ENCODE measurements at regions not wholly inside any gene's neighbourhood (a gene's known extent, or its start where the extent isn't known, plus 50 kb on each side); places are given as distances from the start of the nearest gene placed in this dataset.
"Not testable (repeated sequence)": the region's sequence is repeated elsewhere in the genome, so short reads cannot be mapped to it uniquely, and the experiment has no call there.

DNA sequence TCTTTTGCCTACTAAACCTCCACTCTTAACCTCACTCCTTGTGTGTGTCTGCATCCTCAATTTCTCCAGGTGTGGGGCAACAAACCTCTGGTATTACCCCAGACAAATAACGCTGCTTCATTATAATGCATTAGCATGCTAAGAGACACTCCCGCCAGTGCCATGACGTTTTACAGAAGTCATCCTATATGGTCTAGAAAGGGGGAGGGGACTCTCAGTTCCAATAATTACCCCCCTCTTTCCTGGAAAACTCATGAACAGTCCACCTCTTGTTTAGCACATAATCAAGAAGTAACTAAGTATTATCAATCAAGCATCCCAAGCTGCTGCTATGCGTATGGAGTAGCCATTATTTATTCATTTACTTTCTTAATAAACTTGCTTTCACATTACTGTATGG, 364.5 kb downstream of the TYW1 start:
- no peak for DNase-seq

DNA sequence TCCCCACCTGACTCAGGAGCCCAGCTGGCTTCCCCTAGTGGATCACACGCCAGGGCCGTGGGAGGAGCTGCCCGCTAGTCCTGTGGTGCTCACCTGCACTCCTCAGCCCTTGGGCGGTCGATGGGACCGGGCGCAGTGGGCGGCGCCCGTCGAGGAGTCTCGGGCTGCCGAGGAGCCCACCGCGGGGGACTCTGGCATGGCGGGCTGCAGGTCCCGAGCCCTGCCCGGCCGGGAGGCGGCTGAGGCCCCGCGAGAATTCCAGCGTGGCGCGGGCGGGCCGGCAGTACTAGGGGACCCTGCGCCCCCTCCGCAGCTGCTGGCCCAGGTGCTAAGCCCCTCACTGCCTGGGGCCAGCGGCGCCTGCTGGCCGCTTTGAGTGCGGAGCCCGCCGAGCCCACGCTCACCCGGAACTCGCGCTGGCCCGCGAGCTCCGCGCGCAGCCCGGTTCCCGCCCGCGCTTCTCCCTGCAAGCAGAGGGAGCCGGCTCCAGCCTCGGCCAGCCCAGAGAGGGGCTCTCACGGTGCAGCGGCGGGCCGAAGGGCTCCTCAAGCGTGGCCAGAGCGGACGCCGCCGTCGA, 367.9 kb downstream of the TYW1 start:
- DNase-seq, result no peak

GRCh38 chr7:67371429-67372305, 375.0 kb downstream of the TYW1 start:
- peak; percentile 19 to 84 for DNase-seq

- DNase-seq, result not testable (repeated sequence)
Measured at GRCh38 chr7:67373389-67373788, 376.8 kb downstream of the TYW1 start.

DNA sequence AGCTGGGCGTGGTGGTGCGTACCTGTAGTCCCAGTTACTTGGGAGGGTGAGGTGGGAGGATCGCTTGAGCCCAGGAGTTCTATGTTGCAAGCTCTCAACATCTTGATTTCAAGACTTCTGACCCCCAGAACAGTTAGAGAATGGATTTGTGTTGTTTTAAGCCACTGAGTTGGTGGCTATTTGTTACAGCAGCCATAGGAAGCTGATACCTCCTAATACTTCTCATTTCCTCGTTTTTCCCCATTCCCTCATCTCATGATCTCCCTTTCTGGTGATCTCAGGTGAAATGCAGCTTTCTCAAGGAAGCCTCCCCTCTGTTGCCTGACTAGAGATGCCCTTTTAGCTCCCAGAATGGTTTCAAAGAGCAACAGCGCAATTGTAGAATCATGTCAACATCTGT, 378.8 kb downstream of the TYW1 start:
- no peak for DNase-seq

GRCh38 chr7:67377939-67378862, 381.6 kb downstream of the TYW1 start:
- peak; percentile 65 to 92 for DNase-seq

- DNase-seq, result no peak
Measured at GRCh38 chr7:67380326-67380725, 383.7 kb downstream of the TYW1 start.

DNA sequence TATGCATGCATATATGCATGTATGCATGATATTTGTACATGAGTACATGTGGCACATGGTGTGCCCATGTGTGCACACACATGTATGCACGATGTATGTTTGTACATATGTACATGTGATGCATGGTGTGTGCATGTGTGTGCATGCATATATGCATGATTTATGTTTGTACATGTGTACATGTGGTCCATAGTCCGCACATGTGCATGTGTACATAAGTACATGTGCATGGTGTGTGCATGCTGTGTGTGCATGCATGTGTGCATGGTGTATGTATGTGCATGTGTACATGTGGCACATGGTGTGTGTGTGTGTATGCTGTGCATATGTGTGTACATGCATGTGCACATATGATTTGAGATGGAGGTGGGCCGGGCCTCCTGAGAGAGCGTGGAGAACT, 384.2 kb downstream of the TYW1 start:
- DNase-seq, result no peak

DNA sequence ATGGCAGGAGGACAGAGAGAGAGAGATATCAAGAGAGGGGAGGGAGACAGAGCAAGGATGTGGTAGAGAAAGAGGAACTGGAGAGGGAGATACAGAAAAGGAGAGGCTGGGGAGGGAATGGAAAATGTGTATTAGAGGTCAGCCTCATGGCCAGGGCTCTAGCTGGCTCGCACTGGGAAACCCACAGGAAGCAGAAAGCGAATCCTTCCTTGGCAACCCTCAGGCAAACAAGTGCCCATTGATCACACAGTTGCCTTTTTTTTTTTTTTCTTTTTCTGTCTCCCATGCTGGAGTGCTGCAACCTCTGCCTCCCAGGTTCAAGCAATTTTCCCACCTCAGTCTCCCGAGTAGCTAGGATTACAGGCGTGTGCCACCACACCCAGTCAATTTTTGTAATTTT, 391.2 kb downstream of the TYW1 start:
- DNase-seq, result no peak

- no peak for DNase-seq
Measured at GRCh38 chr7:67391168-67391567, 394.5 kb downstream of the TYW1 start.

DNA sequence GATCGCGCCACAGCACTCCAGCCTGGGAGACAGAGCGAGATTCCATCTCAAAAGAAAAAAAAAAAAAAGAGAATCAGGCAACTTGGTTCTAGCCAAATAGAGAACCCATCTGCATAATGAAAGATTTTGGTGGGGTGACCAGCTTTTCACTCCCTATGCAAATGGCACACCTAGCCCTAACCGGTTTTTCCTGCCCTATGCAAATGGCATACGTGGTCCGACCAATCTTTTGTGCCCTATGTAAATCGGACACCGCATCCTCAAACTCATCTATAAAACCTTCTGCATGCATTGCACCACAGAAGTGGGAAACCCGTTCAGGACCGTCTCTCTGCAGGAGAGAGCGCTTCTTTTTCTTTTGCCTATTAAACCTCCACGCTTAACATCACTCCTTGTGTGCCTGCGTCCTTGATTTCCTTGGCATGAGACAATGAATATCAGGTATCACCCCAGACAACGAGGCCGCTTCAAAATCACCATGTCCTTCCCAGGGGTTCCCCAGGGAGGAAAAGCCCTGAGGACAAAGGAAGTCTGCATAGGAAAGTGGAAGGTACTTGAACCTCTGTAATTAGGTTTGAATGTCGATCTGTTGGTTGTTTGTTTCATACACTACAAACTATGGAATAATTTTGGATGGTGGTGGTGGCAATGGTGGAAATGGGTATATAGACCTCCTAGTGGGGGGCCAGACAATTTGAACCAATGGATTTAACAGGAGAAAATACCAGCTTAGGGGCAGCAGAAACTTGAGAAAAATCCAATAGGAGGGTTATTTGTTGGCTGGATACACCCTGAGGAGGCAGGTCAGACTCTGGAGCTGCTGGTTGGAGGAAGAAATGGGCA, 396.2 kb downstream of the TYW1 start:
- DNase-seq, result peak; percentile 95 to 96

DNA sequence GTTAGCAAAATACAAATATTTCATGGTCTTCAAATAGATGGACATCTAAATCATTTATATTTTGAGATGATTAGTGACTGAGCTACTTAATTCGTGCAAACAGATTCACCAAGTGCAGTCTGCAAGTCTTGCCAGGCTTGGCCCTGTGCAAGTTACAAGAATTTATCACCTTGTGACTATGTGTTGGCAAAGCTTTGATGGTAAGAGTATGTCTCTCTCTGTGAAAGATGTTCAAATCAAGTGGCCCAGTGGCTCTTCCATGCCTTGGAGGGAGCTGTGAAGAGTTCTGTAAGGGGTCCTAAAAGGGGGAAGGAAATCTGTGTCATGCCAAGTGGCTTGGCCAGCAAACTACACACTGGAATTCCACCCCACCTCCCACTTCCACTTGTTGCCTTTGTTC, 397.3 kb downstream of the TYW1 start:
- no peak for DNase-seq

GRCh38 chr7:67398916-67399315, 402.3 kb downstream of the TYW1 start:
- no peak for DNase-seq

DNA sequence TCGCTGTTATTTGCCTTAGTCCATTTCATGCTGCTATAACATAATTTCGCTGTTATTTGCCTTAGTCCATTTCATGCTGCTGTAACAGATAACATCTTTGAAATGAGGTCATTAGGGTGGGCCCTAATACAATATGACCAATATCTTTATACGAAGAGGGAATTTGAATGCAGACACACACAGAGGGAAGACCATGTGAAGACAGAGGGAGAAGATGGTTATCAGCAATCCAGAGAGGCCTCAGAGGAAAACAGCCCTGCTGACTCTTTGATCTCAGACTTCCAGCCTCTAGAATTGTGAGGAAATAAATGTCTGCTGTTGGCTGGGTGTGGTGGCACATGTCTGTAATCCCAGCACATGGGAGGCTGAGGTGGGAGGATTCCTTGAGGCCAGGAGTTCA, 404.9 kb downstream of the TYW1 start:
- DNase-seq, result no peak

- no peak for DNase-seq
Measured at GRCh38 chr7:67402280-67402679, 405.6 kb downstream of the TYW1 start.

DNA sequence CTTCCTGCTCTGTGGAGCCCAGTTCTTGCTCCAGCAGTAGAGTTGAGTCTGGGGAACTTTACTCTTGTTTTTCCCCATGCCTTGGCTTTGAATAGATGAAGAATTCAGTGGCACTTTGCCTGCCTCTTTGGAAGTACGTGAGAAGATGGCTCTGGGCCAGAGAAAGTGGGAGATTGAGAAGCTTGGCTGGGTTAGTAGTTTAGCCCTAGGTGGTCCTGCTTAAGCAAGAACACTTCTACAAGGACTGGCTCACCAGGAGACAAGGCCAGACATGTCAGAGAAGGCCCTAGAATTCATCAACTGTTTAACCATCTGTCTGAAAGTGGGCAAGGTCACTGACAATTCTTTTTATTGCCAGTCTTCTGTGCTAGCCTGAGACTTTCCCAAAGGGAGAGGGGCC, 410.3 kb downstream of the TYW1 start:
- no peak for DNase-seq

DNA sequence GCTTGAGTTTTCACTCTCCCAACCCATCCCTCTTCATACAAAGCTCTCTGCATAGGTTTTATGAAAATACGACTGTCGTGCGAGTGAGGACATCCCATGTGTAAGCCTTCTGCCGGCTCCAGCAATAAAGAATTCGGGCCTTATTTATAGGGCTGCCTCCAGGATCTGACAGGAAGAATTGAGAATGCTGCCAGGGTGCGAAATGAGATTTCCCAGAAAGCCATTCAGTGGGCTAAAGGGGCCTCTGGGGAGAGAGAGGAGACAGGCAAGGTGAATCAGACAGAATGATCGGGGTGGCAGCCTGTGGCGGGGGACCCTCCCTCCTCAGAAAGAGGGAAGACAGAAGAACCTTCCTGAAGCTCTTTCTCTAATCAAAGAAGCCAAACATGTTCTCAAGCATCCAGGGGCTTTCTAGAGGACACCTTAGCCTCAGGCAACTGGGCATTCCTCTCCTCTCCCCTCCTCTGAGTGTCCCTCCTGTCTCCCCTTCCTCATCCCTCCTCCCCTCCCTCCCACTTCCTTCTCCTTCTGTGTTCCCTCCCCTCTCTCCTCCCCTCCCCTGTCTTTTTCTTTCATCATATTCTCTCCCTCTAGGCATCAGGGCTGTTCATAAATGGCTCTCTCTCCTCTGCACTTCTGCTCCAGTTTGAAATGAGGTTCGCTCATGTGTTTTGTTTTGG, 410.9 kb downstream of the TYW1 start:
- no peak for DNase-seq

- DNase-seq, result no peak
Measured at GRCh38 chr7:67408109-67408508, 411.5 kb downstream of the TYW1 start.

DNA sequence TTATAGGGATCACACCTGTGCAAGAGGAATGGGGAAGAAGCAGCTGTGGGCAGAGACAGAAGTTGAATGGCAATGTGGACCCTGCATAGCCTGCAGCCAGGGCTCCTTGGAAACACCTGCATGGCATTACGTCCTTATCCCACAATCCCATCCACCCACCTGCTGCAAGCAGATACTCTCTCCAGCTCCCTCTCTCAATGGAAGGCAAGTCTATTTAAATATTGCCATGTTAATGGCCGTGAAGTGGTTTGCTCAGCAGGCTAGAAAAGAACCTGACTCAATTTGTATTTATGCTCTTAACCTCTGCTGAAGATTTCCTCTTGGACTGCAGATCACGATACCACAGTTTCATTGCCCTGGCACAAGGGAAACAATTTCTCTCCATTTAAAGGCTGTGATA, 417.0 kb downstream of the TYW1 start:
- DNase-seq, result peak in 1 of 2 experiments; percentile 27

DNA sequence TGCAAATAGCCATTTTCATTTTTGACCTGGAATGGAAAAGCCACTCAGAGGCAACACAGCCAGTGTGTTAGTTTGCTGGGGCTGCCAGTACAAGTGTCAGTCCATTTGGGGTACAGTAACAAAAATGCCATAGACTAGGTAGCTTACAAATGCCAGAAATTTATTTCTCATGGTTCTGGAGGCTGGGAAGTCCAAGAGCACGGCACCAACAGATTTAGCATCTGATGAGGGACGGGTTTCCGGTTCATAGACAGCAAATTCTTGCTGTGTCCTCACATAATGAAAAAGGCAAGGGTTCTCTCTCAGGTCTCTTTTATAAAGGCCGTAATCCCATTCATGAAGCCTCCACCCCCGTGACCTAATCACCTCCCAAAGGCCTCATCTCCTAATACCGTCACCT, 418.2 kb downstream of the TYW1 start:
- DNase-seq, result no peak

DNA sequence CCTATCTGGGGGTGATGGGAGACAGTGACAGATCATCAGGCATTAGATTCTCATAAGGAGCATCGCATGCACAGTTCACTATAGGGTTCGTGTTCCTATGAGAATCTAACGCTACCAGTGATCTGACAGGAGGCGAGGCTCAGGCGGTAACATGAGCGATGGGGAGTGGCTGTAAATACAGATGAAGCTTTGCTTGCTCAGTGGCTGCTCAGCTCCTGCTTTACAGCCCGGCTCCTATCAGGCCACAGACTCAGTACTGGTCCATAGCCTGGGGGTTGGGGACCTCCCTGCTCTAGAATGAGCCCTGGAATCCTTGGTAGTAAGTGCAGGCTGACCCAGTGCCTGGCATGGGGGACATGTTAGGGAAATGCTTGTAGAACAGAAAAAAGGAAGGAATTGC, 426.0 kb downstream of the TYW1 start:
- no peak for DNase-seq

DNA sequence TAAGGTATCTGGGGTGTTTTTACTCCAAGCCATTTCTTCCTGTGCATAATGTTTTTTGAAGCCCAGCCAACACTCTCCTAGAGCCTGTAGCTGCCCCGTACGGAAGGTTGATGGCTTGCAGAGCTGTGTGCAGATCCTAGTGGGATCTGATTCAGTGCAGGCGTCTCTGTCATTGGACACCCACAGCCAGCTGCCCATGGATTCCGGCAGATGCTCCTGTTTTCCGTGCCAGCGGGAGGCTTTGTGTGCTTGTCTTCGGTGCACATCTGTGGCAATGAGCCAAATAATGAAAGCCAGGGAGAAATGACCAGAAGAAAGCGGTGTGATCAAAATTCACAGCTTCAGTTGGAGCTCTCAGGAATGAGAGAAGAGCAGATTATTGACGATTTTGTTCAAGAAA, 426.4 kb downstream of the TYW1 start:
- DNase-seq, result no peak
